Cardiac fibroblast (primary cell): ENCODE measurements at regions not wholly inside any gene's neighbourhood (a gene's known extent, or its start where the extent isn't known, plus 50 kb on each side); places are given as distances from the start of the nearest gene placed in this dataset.
"Not testable (repeated sequence)": the region's sequence is repeated elsewhere in the genome, so short reads cannot be mapped to it uniquely, and the experiment has no call there.

ENCODE experiments used
- DNase-seq, 2 donors: peaks; one replicate each; pipeline versions ENCODE4 v3.0.0 to v3.0.0-alpha.2; 2010; ENCODE audit warnings: low read depth in 2 of 2
- H3K4me3 ChIP-seq, 2 donors: replicated peaks in 1 of 2; 1 replicate in 1 of 2; 2 replicates in 1 of 2; pipeline ENCODE4 v1.5.1; 2011; ENCODE audit warnings: low read depth in 2 of 2, low read length in 2 of 2, mild to moderate bottlenecking in 2 of 2, moderate library complexity in 1 of 2
- CTCF ChIP-seq: IDR thresholded peaks from one replicate; pipeline ENCODE4 v1.5.1; 2011; ENCODE audit warnings: low read depth, mild to moderate bottlenecking, low read length, inconsistent platforms

GRCh38 chr2:176573612-176574483, 304.6 kb downstream of the MTX2 start:
- DNase-seq = no peak
- TF ChIP-seq CTCF = no peak
- H3K4me3 ChIP-seq = no peak overlapping the region

GRCh38 chr2:176574484-176575236, 305.4 kb downstream of the MTX2 start:
- H3K4me3 ChIP-seq = no peak overlapping the region
- DNase-seq = no peak
- no peak for TF ChIP-seq CTCF

DNA sequence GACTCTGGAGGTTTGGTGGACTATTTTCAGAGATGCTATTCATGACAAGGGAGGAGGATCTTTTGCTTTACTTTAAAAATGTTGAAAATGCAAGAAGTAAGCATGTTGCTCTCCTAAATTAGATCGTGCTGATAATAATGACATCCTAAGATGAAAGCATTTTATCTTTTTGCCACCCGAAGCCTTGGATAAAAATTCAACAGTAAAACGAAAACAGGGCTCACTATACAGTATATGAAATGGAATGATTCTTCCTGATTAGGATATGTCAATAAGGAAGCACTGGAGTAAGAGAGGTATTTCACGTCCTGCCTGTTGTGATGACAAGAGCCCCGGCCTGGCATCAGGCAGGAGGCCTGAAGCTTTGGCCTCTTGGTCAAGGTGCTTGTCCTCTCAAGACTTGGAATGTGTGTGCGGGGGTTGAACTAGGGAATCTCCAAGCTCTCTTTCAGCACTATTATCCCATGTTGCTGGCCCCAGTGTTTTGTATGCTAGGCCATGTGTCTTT, 306.0 kb downstream of the MTX2 start:
- TF ChIP-seq CTCF = no peak
- no peak for DNase-seq
- no peak overlapping the region for H3K4me3 ChIP-seq

DNA sequence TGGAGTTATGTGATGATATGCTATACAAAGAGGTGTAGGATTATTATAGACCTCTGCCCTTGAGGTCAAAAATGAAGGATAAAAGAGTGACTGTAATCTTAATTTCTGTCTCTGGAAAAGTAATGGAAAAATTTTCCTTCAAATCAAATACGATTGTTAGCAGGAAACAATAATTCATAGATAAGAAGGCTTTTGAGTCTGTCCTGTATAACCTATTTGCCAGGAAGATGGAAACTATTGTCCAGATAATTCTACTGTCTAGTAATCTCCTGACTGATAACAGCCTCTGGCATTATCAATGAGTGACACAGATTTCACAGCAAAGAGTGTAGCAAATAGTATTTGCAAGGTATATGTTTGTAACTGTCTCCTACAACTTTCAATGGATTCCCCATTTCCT, 307.8 kb downstream of the MTX2 start:
- no peak for DNase-seq
- TF ChIP-seq CTCF = no peak

DNA sequence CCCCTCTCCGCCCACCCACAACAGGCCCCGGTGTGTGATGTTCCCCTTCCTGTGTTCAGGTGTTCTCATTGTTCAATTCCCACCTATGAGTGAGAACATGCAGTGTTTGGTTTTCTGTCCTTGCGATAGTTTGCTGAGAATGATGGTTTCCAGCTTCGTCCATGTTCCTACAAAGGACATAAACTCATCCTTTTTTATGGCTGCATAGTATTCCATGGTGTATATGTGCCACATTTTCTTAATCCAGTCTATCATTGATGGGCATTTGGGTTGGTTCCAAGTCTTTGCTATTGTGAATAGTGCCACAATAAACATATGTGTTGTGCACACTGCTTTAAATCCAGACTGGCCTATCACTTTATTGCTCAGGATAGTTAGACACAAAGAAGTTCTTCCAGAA, 309.1 kb downstream of the MTX2 start:
- DNase-seq, H3K4me3 ChIP-seq: not testable (repeated sequence)

More for the DNA sequence above, 307.8 kb downstream of the MTX2 start:
- no peak overlapping the region for H3K4me3 ChIP-seq

DNA sequence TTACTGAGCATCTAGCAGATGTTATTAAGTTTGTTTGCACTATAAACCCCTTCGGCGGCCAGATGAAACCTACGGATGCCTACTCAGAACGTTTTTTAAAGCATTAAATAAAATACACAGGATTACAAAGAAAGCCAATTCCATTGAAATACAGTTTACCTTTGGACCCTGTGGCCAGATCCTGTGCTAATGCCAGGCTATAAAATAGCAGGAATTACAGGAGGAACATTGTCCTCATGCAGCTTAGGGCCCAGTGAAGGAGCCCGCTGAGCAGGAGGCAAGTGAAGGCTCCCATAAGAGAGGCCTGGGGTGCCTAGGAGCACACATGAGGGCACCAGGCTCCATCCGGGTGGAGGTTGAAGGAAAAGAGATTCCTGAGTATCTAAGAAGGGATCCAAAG, 310.4 kb downstream of the MTX2 start:
- no peak overlapping the region for H3K4me3 ChIP-seq
- no peak for DNase-seq
- no peak for TF ChIP-seq CTCF

DNA sequence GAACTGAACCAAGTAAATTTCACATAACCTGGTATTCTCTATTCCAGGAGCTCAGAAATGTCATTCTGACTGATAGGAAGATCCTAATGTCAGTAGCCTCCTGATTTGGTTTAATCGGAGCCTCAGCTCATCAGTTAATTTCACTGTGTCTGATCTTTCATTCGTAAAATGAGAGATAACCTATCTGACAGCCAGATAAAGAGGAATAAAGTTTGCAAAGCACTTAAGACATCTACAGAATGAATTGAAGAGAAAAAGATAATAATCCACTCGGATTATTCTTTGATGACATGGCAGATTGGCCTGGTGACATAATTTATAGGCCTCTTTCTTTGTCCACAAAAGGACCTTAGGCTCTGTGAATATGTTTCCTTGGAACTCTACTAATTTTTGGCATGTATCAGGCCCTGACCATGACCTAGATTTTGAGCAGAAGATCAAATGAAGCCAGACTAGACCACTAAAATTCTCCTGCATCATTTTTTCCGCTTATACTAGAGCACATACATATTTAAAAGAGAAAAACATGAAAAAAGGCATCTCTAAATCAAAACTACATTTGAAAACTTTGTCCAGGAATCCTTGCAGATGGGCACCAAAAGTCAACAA, 312.4 kb downstream of the MTX2 start:
- no peak for DNase-seq
- TF ChIP-seq CTCF = no peak
- H3K4me3 ChIP-seq = no peak overlapping the region
